ENCODE measurements at regions not wholly inside any gene's neighbourhood (a gene's known extent, or its start where the extent isn't known, plus 50 kb on each side); places are given as distances from the start of the nearest gene placed in this dataset.
"Not testable (repeated sequence)": the region's sequence is repeated elsewhere in the genome, so short reads cannot be mapped to it uniquely, and the experiment has no call there.

- POLR2A ChIA-PET, result no interaction called here
- TF ChIP-seq FOXK2 (IDR thresholded peaks at IDR 0.05) (no peak), FOXM1 (IDR thresholded peaks at IDR 0.05; ENCODE audit: borderline replicate concordance) (no peak), L3MBTL2 (conservative IDR thresholded peaks at IDR 0.05) (no peak), BHLHE40 (IDR thresholded peaks at IDR 0.05; ENCODE audit: borderline replicate concordance) (no peak), SP1 (IDR thresholded peaks at IDR 0.05) (no peak)
- CTCF ChIA-PET, result no interaction called here
- DNase-seq (ENCODE audit: extremely low spot score), result no peak
Observed at GRCh38 chr15:69704229-69704628, 251.6 kb downstream of the RPLP1 start.

GRCh38 chr15:69704700-69705099 is 252.1 kb downstream of the RPLP1 start:
- CTCF ChIA-PET, result no interaction called here

GRCh38 chr15:69706353-69707097 is 253.9 kb downstream of the RPLP1 start:
- CTCF ChIA-PET, result interaction anchor here (0.7 kb wide), 1 partner anchor 656 kb away, joined by 4 read pairs; no protein-coding TSS in a partner anchor
- no peak for DNase-seq (ENCODE audit: extremely low spot score)
- no peak for TF ChIP-seq BHLHE40 (IDR thresholded peaks at IDR 0.05; ENCODE audit: borderline replicate concordance)
- no peak for TF ChIP-seq SUZ12 (IDR thresholded peaks at IDR 0.05)
- no peak for TF ChIP-seq FOXK2 (IDR thresholded peaks at IDR 0.05)
- TF ChIP-seq HDGF (IDR thresholded peaks at IDR 0.05; ENCODE audit: borderline replicate concordance), result no peak
- no peak for TF ChIP-seq TARDBP (IDR thresholded peaks at IDR 0.05)
- no peak for TF ChIP-seq ZNF384 (IDR thresholded peaks at IDR 0.05)
- no peak for TF ChIP-seq LEF1 (IDR thresholded peaks at IDR 0.05; ENCODE audit: borderline replicate concordance)
- no peak for TF ChIP-seq NFRKB (IDR thresholded peaks at IDR 0.05)
- TF ChIP-seq L3MBTL2 (conservative IDR thresholded peaks at IDR 0.05), result no peak
- TF ChIP-seq CTBP1 (IDR thresholded peaks at IDR 0.05; ENCODE audit: borderline replicate concordance), result no peak
- no peak for TF ChIP-seq FOXM1 (IDR thresholded peaks at IDR 0.05; ENCODE audit: borderline replicate concordance)
- no peak for TF ChIP-seq PKNOX1 (IDR thresholded peaks at IDR 0.05)
- TF ChIP-seq ARNT (IDR thresholded peaks at IDR 0.05), result no peak
- TF ChIP-seq ELF4 (IDR thresholded peaks at IDR 0.05), result no peak
- POLR2A ChIA-PET, result no interaction called here

More at GRCh38 chr15:69704700-69705099, 252.1 kb downstream of the RPLP1 start:
- POLR2A ChIA-PET, result no interaction called here
- no peak for TF ChIP-seq HDGF (IDR thresholded peaks at IDR 0.05; ENCODE audit: borderline replicate concordance)
- TF ChIP-seq CTBP1 (IDR thresholded peaks at IDR 0.05; ENCODE audit: borderline replicate concordance), result no peak
- no peak for TF ChIP-seq ZNF384 (IDR thresholded peaks at IDR 0.05)
- TF ChIP-seq FOXK2 (IDR thresholded peaks at IDR 0.05), result no peak
- TF ChIP-seq FOXM1 (IDR thresholded peaks at IDR 0.05; ENCODE audit: borderline replicate concordance), result no peak
- no peak for TF ChIP-seq ELF4 (IDR thresholded peaks at IDR 0.05)
- no peak for DNase-seq (ENCODE audit: extremely low spot score)

- DNase-seq (ENCODE audit: extremely low spot score); POLR2A ChIA-PET; CTCF ChIA-PET: not testable (repeated sequence)
Observed at GRCh38 chr15:69707241-69707640, 254.6 kb downstream of the RPLP1 start.

- POLR2A ChIA-PET; CTCF ChIA-PET; DNase-seq (ENCODE audit: extremely low spot score): not testable (repeated sequence)
Observed at GRCh38 chr15:69708436-69709122, 256.0 kb downstream of the RPLP1 start.

GRCh38 chr15:69712991-69713390 is 260.4 kb downstream of the RPLP1 start:
- POLR2A ChIA-PET, result no interaction called here
- TF ChIP-seq LEF1 (IDR thresholded peaks at IDR 0.05; ENCODE audit: borderline replicate concordance), result no peak
- TF ChIP-seq FOXK2 (IDR thresholded peaks at IDR 0.05), result no peak
- no peak for TF ChIP-seq HDGF (IDR thresholded peaks at IDR 0.05; ENCODE audit: borderline replicate concordance)
- TF ChIP-seq BHLHE40 (IDR thresholded peaks at IDR 0.05; ENCODE audit: borderline replicate concordance), result no peak
- no peak for TF ChIP-seq CTBP1 (IDR thresholded peaks at IDR 0.05; ENCODE audit: borderline replicate concordance)
- TF ChIP-seq PKNOX1 (IDR thresholded peaks at IDR 0.05), result no peak
- TF ChIP-seq ARNT (IDR thresholded peaks at IDR 0.05), result no peak
- TF ChIP-seq FOXM1 (IDR thresholded peaks at IDR 0.05; ENCODE audit: borderline replicate concordance), result no peak
- TF ChIP-seq ELF4 (IDR thresholded peaks at IDR 0.05), result no peak
- no peak for DNase-seq (ENCODE audit: extremely low spot score)
- CTCF ChIA-PET, result no interaction called here

- POLR2A ChIA-PET, result no interaction called here
- TF ChIP-seq BHLHE40 (IDR thresholded peaks at IDR 0.05; ENCODE audit: borderline replicate concordance), result no peak
- no peak for TF ChIP-seq FOXK2 (IDR thresholded peaks at IDR 0.05)
- DNase-seq (ENCODE audit: extremely low spot score), result no peak
- CTCF ChIA-PET, result interaction anchor here (0.9 kb wide), 1 partner anchor 15 kb away, joined by 4 read pairs; no protein-coding TSS in a partner anchor
Observed at GRCh38 chr15:69713726-69714559, 261.3 kb downstream of the RPLP1 start.

All from HEK293T (cell line).